ENCODE measurements at regions not wholly inside any gene's neighbourhood (a gene's known extent, or its start where the extent isn't known, plus 50 kb on each side); places are given as distances from the start of the nearest gene placed in this dataset.

GRCh38 chr19:29086646-29087045 is 126.3 kb downstream of the UQCRFS1 start:
- TF ChIP-seq POLR2A (IDR thresholded peaks at IDR 0.05) = no peak
- TF ChIP-seq, protein P1, sequence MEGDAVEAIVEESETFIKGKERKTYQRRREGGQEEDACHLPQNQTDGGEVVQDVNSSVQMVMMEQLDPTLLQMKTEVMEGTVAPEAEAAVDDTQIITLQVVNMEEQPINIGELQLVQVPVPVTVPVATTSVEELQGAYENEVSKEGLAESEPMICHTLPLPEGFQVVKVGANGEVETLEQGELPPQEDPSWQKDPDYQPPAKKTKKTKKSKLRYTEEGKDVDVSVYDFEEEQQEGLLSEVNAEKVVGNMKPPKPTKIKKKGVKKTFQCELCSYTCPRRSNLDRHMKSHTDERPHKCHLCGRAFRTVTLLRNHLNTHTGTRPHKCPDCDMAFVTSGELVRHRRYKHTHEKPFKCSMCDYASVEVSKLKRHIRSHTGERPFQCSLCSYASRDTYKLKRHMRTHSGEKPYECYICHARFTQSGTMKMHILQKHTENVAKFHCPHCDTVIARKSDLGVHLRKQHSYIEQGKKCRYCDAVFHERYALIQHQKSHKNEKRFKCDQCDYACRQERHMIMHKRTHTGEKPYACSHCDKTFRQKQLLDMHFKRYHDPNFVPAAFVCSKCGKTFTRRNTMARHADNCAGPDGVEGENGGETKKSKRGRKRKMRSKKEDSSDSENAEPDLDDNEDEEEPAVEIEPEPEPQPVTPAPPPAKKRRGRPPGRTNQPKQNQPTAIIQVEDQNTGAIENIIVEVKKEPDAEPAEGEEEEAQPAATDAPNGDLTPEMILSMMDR (IDR thresholded peaks at IDR 0.05) = no peak
- no peak for TF ChIP-seq POLR2AphosphoS5 (IDR thresholded peaks at IDR 0.05)

Measured in sigmoid colon (tissue), 4 donors.